ENCODE measurements at regions not wholly inside any gene's neighbourhood (a gene's known extent, or its start where the extent isn't known, plus 50 kb on each side); places are given as distances from the start of the nearest gene placed in this dataset.

GRCh38 chr3:132253262-132253878 is 63.8 kb upstream of the ACP3 start:
- Mint-ChIP-seq H3K27ac (no peak overlapping the region), H3K4me3 (no peak overlapping the region), H3K27me3 (peaks cover 8 to 13% of the 10 kb centered on the region in 2 donors), H3K4me1 (ENCODE audit: low read depth in 2 of 2) (no peaks in the 10 kb centered on the region), H3K36me3 (ENCODE audit: insufficient read depth) (no peaks in the 10 kb centered on the region), H3K9me3 (no peaks in the 10 kb centered on the region)
- no peak for DNase-seq
- ATAC-seq (replicated peaks) = no peak

DNA sequence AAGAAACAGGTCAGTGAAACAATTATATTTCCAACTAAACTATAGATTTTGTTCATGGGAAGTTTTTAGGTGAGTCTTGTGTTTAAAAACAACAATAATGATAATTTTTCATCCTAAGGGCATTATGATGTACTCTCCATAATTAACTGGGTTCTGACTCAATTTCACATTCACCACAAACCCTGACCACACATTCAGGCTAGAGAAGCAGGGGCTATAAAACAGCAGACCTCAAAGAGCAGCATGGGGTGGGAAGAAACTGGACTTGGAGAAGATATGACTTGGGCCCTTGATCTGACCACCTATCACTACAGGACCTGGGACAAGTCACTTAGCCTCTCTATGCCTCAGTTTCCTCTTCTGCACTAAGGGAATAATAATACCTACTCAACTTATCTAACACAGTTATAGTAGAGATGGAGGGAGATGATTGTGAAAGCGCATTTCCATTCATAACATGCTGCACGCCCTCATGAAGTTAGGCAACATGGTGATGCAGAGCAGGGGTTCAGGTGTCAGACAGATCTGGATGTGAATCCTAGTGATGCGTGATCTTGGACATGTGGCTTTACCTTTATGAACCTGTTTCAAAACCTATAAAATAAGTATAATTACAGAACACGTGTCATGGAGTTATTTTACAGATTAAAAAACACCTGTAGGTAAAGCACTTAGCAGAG is 63.0 kb upstream of the ACP3 start:
- ATAC-seq (replicated peaks) (no peak), DNase-seq (no peak)
- Mint-ChIP-seq H3K9me3 (no peaks in the 10 kb centered on the region), H3K4me3 (no peak overlapping the region), H3K27me3 (peaks cover under 1 to 13% of the 10 kb centered on the region in 2 donors), H3K4me1 (ENCODE audit: low read depth in 2 of 2) (no peaks in the 10 kb centered on the region), H3K27ac (no peak overlapping the region), H3K36me3 (ENCODE audit: insufficient read depth) (no peaks in the 10 kb centered on the region)

- Mint-ChIP-seq H3K36me3 (ENCODE audit: insufficient read depth) (no peaks in the 10 kb centered on the region), H3K4me3 (no peak overlapping the region), H3K9me3 (no peaks in the 10 kb centered on the region), H3K4me1 (ENCODE audit: low read depth in 2 of 2) (no peaks in the 10 kb centered on the region), H3K27me3 (peaks cover 0 to 13% of the 10 kb centered on the region in 2 donors), H3K27ac (no peak overlapping the region)
- DNase-seq (no peak), ATAC-seq (replicated peaks) (no peak)
Measured at GRCh38 chr3:132255041-132255745, 62.0 kb upstream of the ACP3 start.

GRCh38 chr3:132256989-132257388 is 60.2 kb upstream of the ACP3 start:
- DNase-seq (no peak), ATAC-seq (replicated peaks) (no peak)
- Mint-ChIP-seq H3K4me3 (no peak overlapping the region), H3K4me1 (ENCODE audit: low read depth in 2 of 2) (no peaks in the 10 kb centered on the region), H3K36me3 (ENCODE audit: insufficient read depth) (no peaks in the 10 kb centered on the region), H3K27ac (no peak overlapping the region), H3K27me3 (peaks cover 0 to 11% of the 10 kb centered on the region in 2 donors), H3K9me3 (no peaks in the 10 kb centered on the region)

GRCh38 chr3:132261506-132261905 is 55.7 kb upstream of the ACP3 start:
- no peaks in the 10 kb centered on the region for H3K9me3 Mint-ChIP-seq
- DNase-seq = no peak
- no peak overlapping the region for H3K27ac Mint-ChIP-seq
- peaks cover 11 to 14% of the 10 kb centered on the region in 2 donors for H3K27me3 Mint-ChIP-seq
- H3K4me1 Mint-ChIP-seq (ENCODE audit: low read depth in 2 of 2) = no peaks in the 10 kb centered on the region
- ATAC-seq (replicated peaks) = no peak
- no peaks in the 10 kb centered on the region for H3K36me3 Mint-ChIP-seq (ENCODE audit: insufficient read depth)
- no peak overlapping the region for H3K4me3 Mint-ChIP-seq

- ATAC-seq (replicated peaks) (no peak), DNase-seq (no peak)
- Mint-ChIP-seq H3K4me1 (ENCODE audit: low read depth in 2 of 2) (no peaks in the 10 kb centered on the region), H3K36me3 (ENCODE audit: insufficient read depth) (no peaks in the 10 kb centered on the region), H3K27ac (no peak overlapping the region), H3K27me3 (peaks cover 11% of the 10 kb centered on the region in 2 donors), H3K4me3 (no peak overlapping the region), H3K9me3 (no peaks in the 10 kb centered on the region)
Measured at GRCh38 chr3:132262305-132262704, 54.9 kb upstream of the ACP3 start.

- Mint-ChIP-seq H3K4me1 (ENCODE audit: low read depth in 2 of 2) (no peaks in the 10 kb centered on the region), H3K4me3 (no peak overlapping the region), H3K27ac (no peak overlapping the region), H3K27me3 (peaks cover 7 to 11% of the 10 kb centered on the region in 2 donors), H3K36me3 (ENCODE audit: insufficient read depth) (no peaks in the 10 kb centered on the region), H3K9me3 (no peaks in the 10 kb centered on the region)
- ATAC-seq (replicated peaks) (no peak), DNase-seq (no peak)
Measured at GRCh38 chr3:132262956-132263355, 54.3 kb upstream of the ACP3 start.

DNA sequence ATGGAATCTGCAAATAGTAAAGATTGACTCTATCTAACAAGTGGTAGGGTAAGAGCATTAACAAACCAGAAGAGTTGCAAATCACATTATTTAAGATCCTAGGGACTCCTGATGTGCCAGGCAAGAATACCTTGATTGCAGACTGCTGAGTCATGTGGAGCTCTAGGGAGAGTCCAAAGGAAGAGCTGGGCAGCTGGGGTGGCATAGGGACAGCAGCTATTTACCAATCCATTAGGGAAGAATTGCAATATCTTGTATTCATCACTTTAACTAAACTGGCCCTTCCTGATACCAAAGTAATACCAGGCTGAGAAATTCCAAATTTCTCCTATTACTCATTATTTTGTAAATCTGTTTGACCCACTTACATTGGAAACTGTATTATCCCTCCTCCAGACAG is 52.2 kb upstream of the ACP3 start:
- Mint-ChIP-seq H3K27me3 (peaks cover 7 to 11% of the 10 kb centered on the region in 2 donors), H3K9me3 (no peaks in the 10 kb centered on the region), H3K27ac (no peak overlapping the region), H3K4me3 (no peak overlapping the region), H3K4me1 (ENCODE audit: low read depth in 2 of 2) (no peaks in the 10 kb centered on the region), H3K36me3 (ENCODE audit: insufficient read depth) (no peaks in the 10 kb centered on the region)
- no peak for ATAC-seq (replicated peaks)
- DNase-seq = no peak

GRCh38 chr3:132265488-132265887 is 51.7 kb upstream of the ACP3 start:
- H3K4me1 Mint-ChIP-seq (ENCODE audit: low read depth in 2 of 2) = no peaks in the 10 kb centered on the region

GRCh38 chr3:132267391-132267993 is 49.7 kb upstream of the ACP3 start:
- no peaks in the 10 kb centered on the region for H3K4me1 Mint-ChIP-seq (ENCODE audit: low read depth in 2 of 2)
- no peaks in the 10 kb centered on the region for H3K9me3 Mint-ChIP-seq
- no peak overlapping the region for H3K27ac Mint-ChIP-seq
- ATAC-seq (replicated peaks) (no peak), DNase-seq (no peak)
- H3K27me3 Mint-ChIP-seq = peaks cover 7 to 10% of the 10 kb centered on the region in 2 donors
- no peaks in the 10 kb centered on the region for H3K36me3 Mint-ChIP-seq (ENCODE audit: insufficient read depth)
- no peak overlapping the region for H3K4me3 Mint-ChIP-seq

More at GRCh38 chr3:132265488-132265887, 51.7 kb upstream of the ACP3 start:
- H3K27me3 Mint-ChIP-seq = peaks cover 7 to 11% of the 10 kb centered on the region in 2 donors
- no peak overlapping the region for H3K27ac Mint-ChIP-seq
- no peak overlapping the region for H3K4me3 Mint-ChIP-seq
- no peaks in the 10 kb centered on the region for H3K9me3 Mint-ChIP-seq
- no peaks in the 10 kb centered on the region for H3K36me3 Mint-ChIP-seq (ENCODE audit: insufficient read depth)
- no peak for ATAC-seq (replicated peaks)
- DNase-seq = no peak
